H1 (cell line): ENCODE measurements at regions not wholly inside any gene's neighbourhood (a gene's known extent, or its start where the extent isn't known, plus 50 kb on each side); places are given as distances from the start of the nearest gene placed in this dataset.

Source experiments
- EGR1 ChIP-seq: IDR thresholded peaks from 2 replicates; pipeline ENCODE4 v1.6.1; 2011; ENCODE audit warnings: low read depth, low read length, borderline replicate concordance
- NANOG ChIP-seq: IDR thresholded peaks from 2 replicates; pipeline ENCODE4 v1.6.1; 2011; ENCODE audit warnings: low read length, low read depth, mild to moderate bottlenecking, inconsistent platforms; ENCODE audit not compliant: insufficient read depth, poor library complexity, severe bottlenecking
- SAP30 ChIP-seq: fragments of 300-600 bp; sonication (generic); IDR thresholded peaks from 2 replicates; pipeline ENCODE4 v1.7.1; 2012; ENCODE audit warnings: low read length, moderate library complexity, mild to moderate bottlenecking, inconsistent platforms; ENCODE audit not compliant: insufficient read depth, insufficient replicate concordance

- no peak for TF ChIP-seq SAP30
- no peak for TF ChIP-seq EGR1
- no peak for TF ChIP-seq NANOG
Measured at GRCh38 chr2:183950673-183951072, 647.7 kb upstream of the ZNF804A start (continued).
